GM10266 (cell line): ENCODE measurements at regions not wholly inside any gene's neighbourhood (a gene's known extent, or its start where the extent isn't known, plus 50 kb on each side); places are given as distances from the start of the nearest gene placed in this dataset.
"Not testable (repeated sequence)": the region's sequence is repeated elsewhere in the genome, so short reads cannot be mapped to it uniquely, and the experiment has no call there.

Source experiments
- DNase-seq: peaks from one replicate; pipeline ENCODE4 v3.0.0; 2012; ENCODE audit errors: extremely low spot score
- CTCF ChIP-seq: IDR thresholded peaks from 2 replicates; pipeline ENCODE4 v1.5.1; 2012; ENCODE audit warnings: mild to moderate bottlenecking, low read depth; ENCODE audit not compliant: control insufficient read depth, insufficient read depth; ENCODE audit errors: missing control alignments

- DNase-seq = no peak
- TF ChIP-seq CTCF = no peak
These were observed 75.5 kb upstream of the RIMS1 start for GRCh38 chr6:71810880-71811279.

GRCh38 chr6:71822625-71823024, 63.7 kb upstream of the RIMS1 start:
- TF ChIP-seq CTCF = no peak
- DNase-seq = no peak

- DNase-seq = not testable (repeated sequence)
These were observed 54.1 kb upstream of the RIMS1 start for GRCh38 chr6:71832110-71832764.
